PC-3 (cell line): ENCODE measurements at regions not wholly inside any gene's neighbourhood (a gene's known extent, or its start where the extent isn't known, plus 50 kb on each side); places are given as distances from the start of the nearest gene placed in this dataset.

ENCODE experiments used
- ATAC-seq: fragments of 200-7000 bp; cut with Tn5 transposase; 2 replicates; pipeline ENCODE4 v1.9.1; 2020; ENCODE audit warnings: mild to moderate bottlenecking, moderate library complexity
- BruUV-seq: library from RNA; stranded (reverse); fragments of 400-500 nt; replicated peaks from 2 replicates; lab custom pipeline; 2021; lab: Mats Ljungman, UMichigan
- CTCF ChIA-PET: fragments of 300-600 bp; sonication (Branson Sonifier 250); formaldehyde crosslinking; loops from one replicate; lab custom pipeline; 2022; ENCODE audit warnings: antibody characterized with exemption; lab: Charles Lee
- POLR2A ChIA-PET: fragments of 300-600 bp; sonication (Branson Sonifier 250); formaldehyde crosslinking; loops from one replicate; lab custom pipeline; 2022; ENCODE audit warnings: antibody characterized with exemption; ENCODE audit not compliant: unreplicated experiment; lab: Charles Lee
- DNase-seq: peaks from one replicate; pipeline ENCODE4 v3.0.0-alpha.2; 2015
- H2AFZ ChIP-seq: fragments of 300-600 bp; sonication (generic); 2 replicates; pipeline ENCODE4 v1.6.0; 2016; ENCODE audit warnings: antibody characterized with exemption, low read length
- H3F3A ChIP-seq: fragments of 300-600 bp; sonication (generic); one replicate; pipeline ENCODE4 v1.6.0; 2017; ENCODE audit warnings: antibody characterized with exemption, low read length, control low read depth, mild to moderate bottlenecking; ENCODE audit not compliant: unreplicated experiment
- H3K27ac ChIP-seq: fragments of 300-600 bp; sonication (generic); 2 replicates; pipeline ENCODE4 v1.5.1; 2016; ENCODE audit warnings: mild to moderate bottlenecking, low read length
- H3K27me3 ChIP-seq: fragments of 300-600 bp; sonication (generic); 2 replicates; pipeline ENCODE4 v1.6.1; 2016; ENCODE audit warnings: low read length, mixed read lengths
- H3K36me3 ChIP-seq: fragments of 300-600 bp; sonication (generic); 2 replicates; pipeline ENCODE4 v1.6.1; 2016; ENCODE audit warnings: low read depth, mixed run types, low read length, mixed read lengths
- H3K4me1 ChIP-seq: fragments of 300-600 bp; sonication (generic); 2 replicates; pipeline ENCODE4 v1.5.1; 2016; ENCODE audit warnings: low read length; ENCODE audit not compliant: insufficient read depth
- H3K4me2 ChIP-seq: fragments of 300-600 bp; sonication (generic); 2 replicates; pipeline ENCODE4 v1.6.0; 2016; ENCODE audit warnings: low read length
- H3K4me3 ChIP-seq: fragments of 300-600 bp; sonication (generic); 2 replicates; pipeline ENCODE4 v1.5.1; 2016; ENCODE audit warnings: mild to moderate bottlenecking, low read length, mixed read lengths
- H3K79me2 ChIP-seq: fragments of 300-600 bp; sonication (generic); 2 replicates; pipeline ENCODE4 v1.6.1; 2017; ENCODE audit warnings: low read length, mixed read lengths
- H3K9ac ChIP-seq: fragments of 300-600 bp; sonication (generic); 2 replicates; pipeline ENCODE4 v1.6.0; 2016; ENCODE audit warnings: mild to moderate bottlenecking, low read length
- H3K9me2 ChIP-seq: fragments of 300-600 bp; sonication (generic); replicated peaks from 2 replicates; pipeline ENCODE4 v1.6.1; 2016; ENCODE audit warnings: mixed run types, low read length, mixed read lengths
- H3K9me3 ChIP-seq: fragments of 300-600 bp; sonication (generic); 2 replicates; pipeline ENCODE4 v1.6.1; 2016; ENCODE audit warnings: low read length, mixed read lengths
- H4K20me1 ChIP-seq: fragments of 300-600 bp; sonication (generic); 2 replicates; pipeline ENCODE4 v1.6.1; 2016; ENCODE audit warnings: low read length, mixed read lengths
- CTCF ChIP-seq: fragments of 300-600 bp; sonication (generic); conservative IDR thresholded peaks from 2 replicates; pipeline ENCODE4 v1.5.1; 2017; ENCODE audit warnings: antibody characterized with exemption, low read depth, mild to moderate bottlenecking, low read length
- EZH2 ChIP-seq: fragments of 300-600 bp; sonication (generic); IDR thresholded peaks from one replicate; pipeline ENCODE4 v1.6.1; 2017; ENCODE audit warnings: antibody characterized with exemption, mild to moderate bottlenecking, low read length; ENCODE audit not compliant: unreplicated experiment
- EZH2phosphoT487 ChIP-seq: fragments of 300-600 bp; sonication (generic); IDR thresholded peaks from 2 replicates; pipeline ENCODE4 v1.6.1; 2018; ENCODE audit warnings: mild to moderate bottlenecking, antibody characterized with exemption, low read length, borderline replicate concordance
- intact Hi-C: fragments of 100-400 bp; cut with micrococcal nuclease; formaldehyde crosslinking; loops from 2 replicates; pipeline ENCODE4 v1.9.0; 2023

DNA sequence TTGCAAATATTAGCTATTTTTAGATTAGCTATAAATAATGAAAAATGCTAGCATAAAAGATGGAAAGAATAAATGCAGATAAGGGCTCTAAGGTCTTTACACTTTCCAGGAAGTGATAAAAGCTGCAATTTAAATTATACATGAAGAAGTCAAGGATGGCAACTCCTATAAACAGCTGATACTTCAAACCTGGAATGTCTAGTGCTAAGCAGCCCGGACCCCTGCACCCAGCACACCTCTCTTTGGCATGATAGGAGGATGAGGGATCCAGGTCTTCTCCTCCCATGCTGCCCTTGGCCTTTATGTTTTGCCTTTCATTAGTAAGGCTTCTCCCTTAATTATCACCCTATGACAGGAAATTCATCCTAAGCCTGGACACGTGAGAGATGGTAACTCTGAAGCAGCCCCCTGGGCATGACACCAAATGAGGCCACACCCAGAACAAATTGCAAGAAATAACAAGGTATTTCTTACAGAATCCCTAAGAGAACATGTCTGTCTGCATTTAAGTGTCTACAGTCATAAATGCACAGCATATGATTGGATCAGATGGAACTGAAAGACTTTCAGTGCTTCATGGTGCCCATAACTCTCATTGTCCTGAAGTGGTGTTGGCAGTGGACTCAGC, 158.3 kb upstream of the PRSS1 start:
- no peaks in the 10 kb centered on the region for H3K9me3 ChIP-seq
- ChIA-PET CTCF (no interaction called here), POLR2A (no interaction called here)
- BruUV-seq = no TSS peak
- TF ChIP-seq CTCF (no peak), EZH2 (no peak), EZH2phosphoT487 (no peak)
- no peak for ATAC-seq
- H3K4me2 ChIP-seq = no peak overlapping the region
- H3K79me2 ChIP-seq = no peaks in the 10 kb centered on the region
- no peak overlapping the region for H3K9ac ChIP-seq
- no peak overlapping the region for H3K4me3 ChIP-seq
- no peaks in the 10 kb centered on the region for H3K36me3 ChIP-seq
- H3K9me2 ChIP-seq = no peaks in the 10 kb centered on the region
- H4K20me1 ChIP-seq = no peaks in the 10 kb centered on the region
- H2AFZ ChIP-seq = no peak overlapping the region
- no peaks in the 10 kb centered on the region for H3K27me3 ChIP-seq
- DNase-seq = no peak
- no peak overlapping the region for H3K27ac ChIP-seq
- intact Hi-C loops = no loop called here
- peaks cover 5% of the 10 kb centered on the region; the same call in 1 of the 2 replicates for H3K4me1 ChIP-seq
- no peaks in the 10 kb centered on the region for H3F3A ChIP-seq

- H3K27ac ChIP-seq = no peak overlapping the region
- no peaks in the 10 kb centered on the region for H3K9me3 ChIP-seq
- no peak overlapping the region for H3K4me2 ChIP-seq
- intact Hi-C loops = no loop called here
- H3K9me2 ChIP-seq = no peaks in the 10 kb centered on the region
- H4K20me1 ChIP-seq = no peaks in the 10 kb centered on the region
- H3K79me2 ChIP-seq = no peaks in the 10 kb centered on the region
- peaks cover 5% of the 10 kb centered on the region; the same call in 1 of the 2 replicates for H3K4me1 ChIP-seq
- no TSS peak for BruUV-seq
- ATAC-seq = no peak
- H3F3A ChIP-seq = no peaks in the 10 kb centered on the region
- H3K9ac ChIP-seq = no peak overlapping the region
- no peaks in the 10 kb centered on the region for H3K27me3 ChIP-seq
- ChIA-PET POLR2A (no interaction called here), CTCF (no interaction called here)
- no peak overlapping the region for H2AFZ ChIP-seq
- DNase-seq = no peak
- TF ChIP-seq CTCF = no peak
- TF ChIP-seq EZH2 = no peak
- TF ChIP-seq EZH2phosphoT487 = no peak
- no peaks in the 10 kb centered on the region for H3K36me3 ChIP-seq
- no peak overlapping the region for H3K4me3 ChIP-seq
These were observed 159.2 kb upstream of the PRSS1 start for GRCh38 chr7:142590077-142590476.

- H3K4me1 ChIP-seq = peaks cover 25% of the 10 kb centered on the region
- H3K4me2 ChIP-seq = no peak overlapping the region
- H3K27me3 ChIP-seq = no peaks in the 10 kb centered on the region
- H3K79me2 ChIP-seq = no peaks in the 10 kb centered on the region
- ChIA-PET POLR2A (interaction anchor here (0.6 kb wide), 1 partner anchor 26 kb away, joined by 4 read pairs; no protein-coding TSS in a partner anchor), CTCF (interaction anchor here (0.6 to 1.2 kb wide), 19 partner anchors 10 to 251 kb away, joined by 3 to 14 read pairs (median 4); no protein-coding TSS in a partner anchor)
- TF ChIP-seq CTCF (peak; percentile 96), EZH2phosphoT487 (no peak), EZH2 (no peak)
- H3K9me3 ChIP-seq = no peaks in the 10 kb centered on the region
- peak; percentile 75 for ATAC-seq
- no peak overlapping the region for H3K9ac ChIP-seq
- no peak overlapping the region for H3K27ac ChIP-seq
- no peaks in the 10 kb centered on the region for H4K20me1 ChIP-seq
- intact Hi-C loops = loop anchor here (1.0 kb wide), 1 partner anchor 52 kb away; no protein-coding TSS in a partner anchor
- DNase-seq = peak; percentile 82
- peak overlapping the region; percentile 68 for H2AFZ ChIP-seq
- no peaks in the 10 kb centered on the region for H3K9me2 ChIP-seq
- no peak overlapping the region for H3K4me3 ChIP-seq
- H3F3A ChIP-seq = no peaks in the 10 kb centered on the region
- BruUV-seq = no TSS peak
- H3K36me3 ChIP-seq = no peaks in the 10 kb centered on the region
These were observed 161.6 kb upstream of the PRSS1 start for GRCh38 chr7:142587578-142588191.
